ENCODE measurements at regions not wholly inside any gene's neighbourhood (a gene's known extent, or its start where the extent isn't known, plus 50 kb on each side); places are given as distances from the start of the nearest gene placed in this dataset.

GRCh38 chr5:82346399-82347165 is 68.4 kb upstream of the RPS23 start:
- TF ChIP-seq, protein P1, sequence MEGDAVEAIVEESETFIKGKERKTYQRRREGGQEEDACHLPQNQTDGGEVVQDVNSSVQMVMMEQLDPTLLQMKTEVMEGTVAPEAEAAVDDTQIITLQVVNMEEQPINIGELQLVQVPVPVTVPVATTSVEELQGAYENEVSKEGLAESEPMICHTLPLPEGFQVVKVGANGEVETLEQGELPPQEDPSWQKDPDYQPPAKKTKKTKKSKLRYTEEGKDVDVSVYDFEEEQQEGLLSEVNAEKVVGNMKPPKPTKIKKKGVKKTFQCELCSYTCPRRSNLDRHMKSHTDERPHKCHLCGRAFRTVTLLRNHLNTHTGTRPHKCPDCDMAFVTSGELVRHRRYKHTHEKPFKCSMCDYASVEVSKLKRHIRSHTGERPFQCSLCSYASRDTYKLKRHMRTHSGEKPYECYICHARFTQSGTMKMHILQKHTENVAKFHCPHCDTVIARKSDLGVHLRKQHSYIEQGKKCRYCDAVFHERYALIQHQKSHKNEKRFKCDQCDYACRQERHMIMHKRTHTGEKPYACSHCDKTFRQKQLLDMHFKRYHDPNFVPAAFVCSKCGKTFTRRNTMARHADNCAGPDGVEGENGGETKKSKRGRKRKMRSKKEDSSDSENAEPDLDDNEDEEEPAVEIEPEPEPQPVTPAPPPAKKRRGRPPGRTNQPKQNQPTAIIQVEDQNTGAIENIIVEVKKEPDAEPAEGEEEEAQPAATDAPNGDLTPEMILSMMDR (IDR thresholded peaks at IDR 0.05; ENCODE audit: low read length), result no peak
- TF ChIP-seq EZH2 (optimal IDR thresholded peaks at IDR 0.05; ENCODE audit: low read depth, low read length), result no peak

Measured in MM.1S (cell line).